Right kidney (tissue), 1 donor: ENCODE measurements at regions not wholly inside any gene's neighbourhood (a gene's known extent, or its start where the extent isn't known, plus 50 kb on each side); places are given as distances from the start of the nearest gene placed in this dataset.
"Not testable (repeated sequence)": the region's sequence is repeated elsewhere in the genome, so short reads cannot be mapped to it uniquely, and the experiment has no call there.

Experiments
- DNase-seq: peaks from one replicate; pipeline ENCODE4 v3.0.0-alpha.2; 2016

- no peak for DNase-seq
These were observed 555.0 kb upstream of the GYPC start for GRCh38 chr2:126100962-126101361.

GRCh38 chr2:126106006-126106405, 550.0 kb upstream of the GYPC start:
- no peak for DNase-seq

GRCh38 chr2:126107883-126108282, 548.1 kb upstream of the GYPC start:
- DNase-seq, result no peak

- DNase-seq, result no peak
These were observed 540.0 kb upstream of the GYPC start for GRCh38 chr2:126115975-126116374.

GRCh38 chr2:126117886-126118285, 538.1 kb upstream of the GYPC start:
- no peak for DNase-seq

GRCh38 chr2:126145752-126146151, 510.2 kb upstream of the GYPC start:
- DNase-seq, result no peak

- DNase-seq, result no peak
These were observed 501.6 kb upstream of the GYPC start for GRCh38 chr2:126154256-126154785.

GRCh38 chr2:126160950-126161349, 495.0 kb upstream of the GYPC start:
- not testable (repeated sequence) for DNase-seq

GRCh38 chr2:126172631-126173184, 483.2 kb upstream of the GYPC start:
- no peak for DNase-seq

GRCh38 chr2:126175222-126175621, 480.7 kb upstream of the GYPC start:
- no peak for DNase-seq

- no peak for DNase-seq
These were observed 478.5 kb upstream of the GYPC start for GRCh38 chr2:126177479-126177878.

GRCh38 chr2:126187668-126188067, 468.3 kb upstream of the GYPC start:
- no peak for DNase-seq

GRCh38 chr2:126189527-126189926, 466.4 kb upstream of the GYPC start:
- no peak for DNase-seq

- DNase-seq, result no peak
These were observed 455.4 kb upstream of the GYPC start for GRCh38 chr2:126200538-126200937.

- no peak for DNase-seq
These were observed 447.7 kb upstream of the GYPC start for GRCh38 chr2:126208266-126208665.

GRCh38 chr2:126212735-126213134, 443.2 kb upstream of the GYPC start:
- no peak for DNase-seq

GRCh38 chr2:126219081-126219480, 436.9 kb upstream of the GYPC start:
- no peak for DNase-seq

GRCh38 chr2:126220331-126220730, 435.6 kb upstream of the GYPC start:
- DNase-seq, result no peak

- no peak for DNase-seq
These were observed 434.5 kb upstream of the GYPC start for GRCh38 chr2:126221506-126221905.

GRCh38 chr2:126222278-126222677, 433.7 kb upstream of the GYPC start:
- DNase-seq, result no peak

GRCh38 chr2:126224776-126225175, 431.2 kb upstream of the GYPC start:
- no peak for DNase-seq

GRCh38 chr2:126227250-126227649, 428.7 kb upstream of the GYPC start:
- no peak for DNase-seq

GRCh38 chr2:126228531-126228930, 427.4 kb upstream of the GYPC start:
- DNase-seq, result no peak

- no peak for DNase-seq
These were observed 417.7 kb upstream of the GYPC start for GRCh38 chr2:126238251-126238650.
